ENCODE measurements at regions not wholly inside any gene's neighbourhood (a gene's known extent, or its start where the extent isn't known, plus 50 kb on each side); places are given as distances from the start of the nearest gene placed in this dataset.
"Not testable (repeated sequence)": the region's sequence is repeated elsewhere in the genome, so short reads cannot be mapped to it uniquely, and the experiment has no call there.

GRCh38 chr3:153028381-153028780 lies 133.6 kb upstream of the RAP2B start:
- DNase-seq, result no peak

GRCh38 chr3:153029350-153029749 lies 132.7 kb upstream of the RAP2B start:
- DNase-seq, result peak; percentile 14 to 30

GRCh38 chr3:153032891-153033290 lies 129.1 kb upstream of the RAP2B start:
- no peak for DNase-seq

GRCh38 chr3:153036846-153037245 lies 125.2 kb upstream of the RAP2B start:
- DNase-seq, result no peak

GRCh38 chr3:153038367-153038766 lies 123.7 kb upstream of the RAP2B start:
- no peak for DNase-seq

- no peak for DNase-seq
Measured at GRCh38 chr3:153038779-153039178, 123.2 kb upstream of the RAP2B start.

GRCh38 chr3:153041181-153041580 lies 120.8 kb upstream of the RAP2B start:
- DNase-seq, result no peak

- no peak for DNase-seq
Measured at GRCh38 chr3:153042088-153042487, 119.9 kb upstream of the RAP2B start.

- no peak for DNase-seq
Measured at GRCh38 chr3:153043729-153044328, 118.2 kb upstream of the RAP2B start.

GRCh38 chr3:153045150-153045549 lies 116.9 kb upstream of the RAP2B start:
- no peak for DNase-seq

GRCh38 chr3:153050978-153051377 lies 111.0 kb upstream of the RAP2B start:
- DNase-seq, result no peak

- DNase-seq, result no peak
Measured at GRCh38 chr3:153051427-153052095, 110.5 kb upstream of the RAP2B start.

- no peak for DNase-seq
Measured at GRCh38 chr3:153052096-153052460, 109.9 kb upstream of the RAP2B start.

- no peak for DNase-seq
Measured at GRCh38 chr3:153055217-153055616, 106.8 kb upstream of the RAP2B start.

GRCh38 chr3:153055779-153056178 lies 106.2 kb upstream of the RAP2B start:
- no peak for DNase-seq

- DNase-seq, result not testable (repeated sequence)
Measured at GRCh38 chr3:153058031-153058688, 103.9 kb upstream of the RAP2B start.

- no peak for DNase-seq
Measured at GRCh38 chr3:153060346-153060745, 101.7 kb upstream of the RAP2B start.

GRCh38 chr3:153061938-153062528 lies 100.0 kb upstream of the RAP2B start:
- no peak for DNase-seq

GRCh38 chr3:153063337-153063736 lies 98.7 kb upstream of the RAP2B start:
- no peak for DNase-seq

- no peak for DNase-seq
Measured at GRCh38 chr3:153066983-153067382, 95.0 kb upstream of the RAP2B start.

GRCh38 chr3:153069598-153070510 lies 92.2 kb upstream of the RAP2B start:
- DNase-seq, result no peak

- no peak for DNase-seq
Measured at GRCh38 chr3:153070511-153070868, 91.5 kb upstream of the RAP2B start.

Data from right lung (tissue), 2 donors.